ENCODE measurements at regions not wholly inside any gene's neighbourhood (a gene's known extent, or its start where the extent isn't known, plus 50 kb on each side); places are given as distances from the start of the nearest gene placed in this dataset.

DNA sequence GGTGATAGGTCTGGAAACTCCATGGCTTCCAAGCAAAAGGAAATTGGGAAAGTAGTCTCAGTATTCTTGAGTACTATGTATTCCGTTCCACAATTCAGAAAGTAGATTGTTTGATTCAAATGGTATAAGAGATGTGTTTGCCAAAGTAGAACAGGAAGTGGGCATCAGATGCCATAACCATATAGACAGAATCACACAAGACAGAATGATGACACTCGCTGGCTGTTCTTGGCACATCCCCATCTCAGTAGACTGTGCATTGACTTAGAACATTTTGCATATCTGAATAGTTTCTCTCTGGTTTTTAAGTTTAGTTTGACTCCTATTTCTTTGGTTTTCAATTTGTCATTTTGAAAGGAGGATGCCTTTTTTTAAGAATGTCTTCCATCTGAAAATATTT lies 221.1 kb upstream of the RGS6 start:
- Histone ChIP-seq H3K4me1 (ENCODE audit: insufficient read depth, low read length) (peaks cover 53% of the 10 kb centered on the region), H3K4me3 (ENCODE audit: insufficient read depth, low read depth, low read length) (no peak overlapping the region), H3K9ac (ENCODE audit: low read length) (peak overlapping the region; percentile 63), H3K27ac (ENCODE audit: low read depth, low read length) (peak overlapping the region; percentile 86), H2AFZ (ENCODE audit: low read depth, low read length) (no peak overlapping the region), H3K9me3 (ENCODE audit: insufficient read depth, low read depth, low read length) (no peaks in the 10 kb centered on the region), H3K36me3 (ENCODE audit: insufficient read depth, low read length) (peaks cover 8% of the 10 kb centered on the region), H3K27me3 (ENCODE audit: insufficient read depth, low read length) (no peaks in the 10 kb centered on the region), H3K79me2 (ENCODE audit: insufficient read depth, low read length) (no peaks in the 10 kb centered on the region), H3K4me2 (ENCODE audit: low read length) (peak overlapping the region; percentile 73), H4K20me1 (ENCODE audit: insufficient read depth, low read length) (no peaks in the 10 kb centered on the region)
- TF ChIP-seq, protein P1, sequence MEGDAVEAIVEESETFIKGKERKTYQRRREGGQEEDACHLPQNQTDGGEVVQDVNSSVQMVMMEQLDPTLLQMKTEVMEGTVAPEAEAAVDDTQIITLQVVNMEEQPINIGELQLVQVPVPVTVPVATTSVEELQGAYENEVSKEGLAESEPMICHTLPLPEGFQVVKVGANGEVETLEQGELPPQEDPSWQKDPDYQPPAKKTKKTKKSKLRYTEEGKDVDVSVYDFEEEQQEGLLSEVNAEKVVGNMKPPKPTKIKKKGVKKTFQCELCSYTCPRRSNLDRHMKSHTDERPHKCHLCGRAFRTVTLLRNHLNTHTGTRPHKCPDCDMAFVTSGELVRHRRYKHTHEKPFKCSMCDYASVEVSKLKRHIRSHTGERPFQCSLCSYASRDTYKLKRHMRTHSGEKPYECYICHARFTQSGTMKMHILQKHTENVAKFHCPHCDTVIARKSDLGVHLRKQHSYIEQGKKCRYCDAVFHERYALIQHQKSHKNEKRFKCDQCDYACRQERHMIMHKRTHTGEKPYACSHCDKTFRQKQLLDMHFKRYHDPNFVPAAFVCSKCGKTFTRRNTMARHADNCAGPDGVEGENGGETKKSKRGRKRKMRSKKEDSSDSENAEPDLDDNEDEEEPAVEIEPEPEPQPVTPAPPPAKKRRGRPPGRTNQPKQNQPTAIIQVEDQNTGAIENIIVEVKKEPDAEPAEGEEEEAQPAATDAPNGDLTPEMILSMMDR (IDR thresholded peaks at IDR 0.05; ENCODE audit: insufficient read depth, low read depth, low read length), result no peak
- no peak for TF ChIP-seq EZH2 (IDR thresholded peaks at IDR 0.05; ENCODE audit: insufficient read depth, low read length)
- peak overlapping the region; percentile 87 for H3K27ac Mint-ChIP-seq (ENCODE audit: unreplicated experiment)
- H3K36me3 Mint-ChIP-seq (ENCODE audit: low read depth, unreplicated experiment), result peaks cover 7% of the 10 kb centered on the region
- FAIRE-seq (peak; percentile 66), DNase-seq (ENCODE audit: low read depth) (no peak)
- peaks cover 28% of the 10 kb centered on the region for H3K4me1 Mint-ChIP-seq (ENCODE audit: low read depth, unreplicated experiment)
- H3K27me3 Mint-ChIP-seq (ENCODE audit: low read depth, unreplicated experiment), result no peaks in the 10 kb centered on the region
- H3K4me3 Mint-ChIP-seq (ENCODE audit: unreplicated experiment), result no peak overlapping the region
- H3K9me3 Mint-ChIP-seq (ENCODE audit: unreplicated experiment), result no peaks in the 10 kb centered on the region

DNA sequence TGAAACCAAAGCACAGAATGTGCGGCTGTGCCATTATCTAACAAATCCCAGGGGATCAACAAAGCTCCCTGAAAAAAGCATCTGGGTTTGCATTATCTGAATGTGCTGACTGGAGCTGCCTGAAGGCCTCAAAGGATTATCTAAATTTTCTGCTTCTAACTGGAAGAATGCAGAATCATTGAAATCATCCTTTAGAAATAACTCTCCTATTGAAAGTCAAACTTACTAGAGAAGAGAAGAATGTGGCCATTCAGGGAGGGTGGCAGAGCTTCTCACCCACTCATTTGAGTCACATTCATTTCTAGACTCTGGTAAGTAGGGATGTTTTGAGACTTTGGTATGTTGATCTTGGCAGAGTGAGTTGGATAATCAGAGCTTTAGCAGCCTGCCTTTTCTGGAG lies 220.6 kb upstream of the RGS6 start:
- Histone ChIP-seq H4K20me1 (ENCODE audit: insufficient read depth, low read length) (no peaks in the 10 kb centered on the region), H3K4me2 (ENCODE audit: low read length) (peak overlapping the region; percentile 73), H3K4me3 (ENCODE audit: insufficient read depth, low read depth, low read length) (no peak overlapping the region), H3K9ac (ENCODE audit: low read length) (peak overlapping the region; percentile 63), H3K9me3 (ENCODE audit: insufficient read depth, low read depth, low read length) (no peaks in the 10 kb centered on the region), H3K27me3 (ENCODE audit: insufficient read depth, low read length) (no peaks in the 10 kb centered on the region), H2AFZ (ENCODE audit: low read depth, low read length) (no peak overlapping the region), H3K79me2 (ENCODE audit: insufficient read depth, low read length) (no peaks in the 10 kb centered on the region), H3K4me1 (ENCODE audit: insufficient read depth, low read length) (peaks cover 58% of the 10 kb centered on the region), H3K27ac (ENCODE audit: low read depth, low read length) (peak overlapping the region; percentile 86), H3K36me3 (ENCODE audit: insufficient read depth, low read length) (peaks cover 8% of the 10 kb centered on the region)
- Mint-ChIP-seq H3K27me3 (ENCODE audit: low read depth, unreplicated experiment) (no peaks in the 10 kb centered on the region), H3K9me3 (ENCODE audit: unreplicated experiment) (no peaks in the 10 kb centered on the region), H3K27ac (ENCODE audit: unreplicated experiment) (peak overlapping the region; percentile 87), H3K4me3 (ENCODE audit: unreplicated experiment) (no peak overlapping the region), H3K4me1 (ENCODE audit: low read depth, unreplicated experiment) (peaks cover 33% of the 10 kb centered on the region), H3K36me3 (ENCODE audit: low read depth, unreplicated experiment) (peaks cover 9% of the 10 kb centered on the region)
- peak; percentile 77 for FAIRE-seq
- TF ChIP-seq, protein P1 (IDR thresholded peaks at IDR 0.05; ENCODE audit: insufficient read depth, low read depth, low read length), result no peak
- TF ChIP-seq EZH2 (IDR thresholded peaks at IDR 0.05; ENCODE audit: insufficient read depth, low read length), result no peak
- DNase-seq (ENCODE audit: low read depth), result peak; percentile 99

DNA sequence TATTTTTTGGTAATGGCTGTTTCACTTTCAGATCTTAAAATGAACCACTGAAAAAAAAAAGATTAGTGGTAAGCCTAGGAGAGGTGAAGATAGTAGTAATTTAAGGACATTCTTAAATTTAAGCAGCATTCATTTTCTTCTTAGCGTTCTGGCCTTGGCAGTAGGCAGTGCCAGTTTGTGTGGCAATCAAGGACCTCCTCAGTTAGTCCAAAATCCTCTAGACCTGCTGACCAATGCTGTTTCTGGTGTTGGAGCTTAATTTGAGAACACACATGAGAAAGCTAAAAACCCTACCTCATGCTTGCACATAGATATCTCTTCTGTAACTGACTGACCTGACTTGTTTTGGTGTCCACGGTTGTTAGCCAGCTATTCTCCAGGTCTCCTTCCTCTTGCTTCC lies 219.8 kb upstream of the RGS6 start:
- Histone ChIP-seq H3K9me3 (ENCODE audit: insufficient read depth, low read depth, low read length) (no peaks in the 10 kb centered on the region), H3K27me3 (ENCODE audit: insufficient read depth, low read length) (no peaks in the 10 kb centered on the region), H3K4me2 (ENCODE audit: low read length) (peak overlapping the region; percentile 4), H3K27ac (ENCODE audit: low read depth, low read length) (peak overlapping the region; percentile 86), H3K9ac (ENCODE audit: low read length) (peak overlapping the region; percentile 1), H3K79me2 (ENCODE audit: insufficient read depth, low read length) (no peaks in the 10 kb centered on the region), H2AFZ (ENCODE audit: low read depth, low read length) (no peak overlapping the region), H4K20me1 (ENCODE audit: insufficient read depth, low read length) (no peaks in the 10 kb centered on the region), H3K4me1 (ENCODE audit: insufficient read depth, low read length) (peaks cover 60% of the 10 kb centered on the region), H3K4me3 (ENCODE audit: insufficient read depth, low read depth, low read length) (no peak overlapping the region), H3K36me3 (ENCODE audit: insufficient read depth, low read length) (peaks cover 8% of the 10 kb centered on the region)
- Mint-ChIP-seq H3K27me3 (ENCODE audit: low read depth, unreplicated experiment) (no peaks in the 10 kb centered on the region), H3K9me3 (ENCODE audit: unreplicated experiment) (no peaks in the 10 kb centered on the region), H3K36me3 (ENCODE audit: low read depth, unreplicated experiment) (peaks cover 9% of the 10 kb centered on the region), H3K4me3 (ENCODE audit: unreplicated experiment) (no peak overlapping the region), H3K27ac (ENCODE audit: unreplicated experiment) (no peak overlapping the region), H3K4me1 (ENCODE audit: low read depth, unreplicated experiment) (peaks cover 38% of the 10 kb centered on the region)
- no peak for TF ChIP-seq EZH2 (IDR thresholded peaks at IDR 0.05; ENCODE audit: insufficient read depth, low read length)
- TF ChIP-seq, protein P1 (IDR thresholded peaks at IDR 0.05; ENCODE audit: insufficient read depth, low read depth, low read length), result no peak
- peak; percentile 26 for FAIRE-seq
- DNase-seq (ENCODE audit: low read depth), result no peak
